Vagina (tissue), 2 donors: ENCODE measurements at regions not wholly inside any gene's neighbourhood (a gene's known extent, or its start where the extent isn't known, plus 50 kb on each side); places are given as distances from the start of the nearest gene placed in this dataset.

Experiments used
- POLR2A ChIP-seq, 2 donors: fragments of 450-650 bp; IDR thresholded peaks; one replicate each; pipeline ENCODE4 v1.6.1; 2017; ENCODE audit warnings: antibody characterized with exemption in 2 of 2, mild to moderate bottlenecking in 2 of 2, moderate library complexity in 2 of 2
- POLR2AphosphoS5 ChIP-seq, 2 donors: sonication (generic); formaldehyde crosslinking; IDR thresholded peaks; one replicate each; pipeline ENCODE4 v1.9.0; 2017; ENCODE audit warnings: antibody characterized with exemption in 2 of 2, mild to moderate bottlenecking in 2 of 2, low read depth in 1 of 2; ENCODE audit not compliant: insufficient read depth in 1 of 2
- TF ChIP-seq, protein P1 (sequence below), 3 experiments: fragments of 450-650 bp in 2 of 3; fragments of 200-600 bp in 1 of 3; sonication (generic) in 1 of 3; IDR thresholded peaks; one replicate each; pipeline ENCODE4 v1.5.1; 2017 to 2019; ENCODE audit warnings: antibody characterized with exemption in 3 of 3, mild to moderate bottlenecking in 2 of 3, moderate library complexity in 2 of 3

DNA sequence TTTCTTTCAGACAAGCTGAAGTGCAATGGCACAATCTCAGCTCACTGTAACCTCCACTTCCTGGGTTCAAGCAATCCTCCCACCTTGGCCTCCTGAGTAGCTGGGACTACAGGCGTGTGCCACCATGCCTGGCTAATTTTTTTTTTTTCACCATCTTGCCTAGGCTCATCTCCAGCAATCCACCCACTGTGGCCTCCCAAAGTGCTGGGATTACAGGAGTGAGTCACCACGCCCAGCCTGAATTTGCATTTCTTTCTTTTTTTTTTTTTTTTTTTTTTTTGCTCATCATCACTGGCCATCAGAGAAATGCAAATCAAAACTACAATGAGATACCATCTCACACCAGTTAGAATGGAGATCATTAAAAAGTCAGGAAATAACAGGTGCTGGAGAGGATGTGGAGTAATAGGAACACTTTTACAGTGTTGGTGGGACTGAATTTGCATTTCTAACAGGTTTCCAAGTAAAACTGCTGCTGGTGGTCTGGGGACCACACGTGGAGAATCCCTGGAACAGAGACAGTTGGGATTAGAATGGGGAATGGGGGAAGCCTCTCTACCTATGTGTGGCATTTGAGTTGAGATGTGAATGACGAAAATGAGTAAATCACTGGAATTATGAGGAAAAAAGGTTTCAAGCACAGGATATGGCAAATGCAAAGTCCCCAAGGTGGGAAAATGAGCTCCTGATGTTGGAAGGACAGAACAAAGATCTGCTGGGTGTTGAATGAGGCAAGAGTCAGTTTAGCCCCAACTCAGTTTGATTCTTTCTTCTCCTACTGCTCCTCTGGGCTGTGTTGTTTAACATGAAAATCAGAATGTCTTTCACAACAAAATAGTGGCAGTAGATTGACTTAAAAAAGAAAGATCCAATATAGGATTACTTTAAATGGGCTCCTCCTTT lies 88.8 kb upstream of the MAP4K4 start:
- TF ChIP-seq POLR2AphosphoS5 (IDR thresholded peaks at IDR 0.05; ENCODE audit: insufficient read depth in 1 of 2, low read depth in 1 of 2) (no peak), POLR2A (IDR thresholded peaks at IDR 0.05) (no peak)
- TF ChIP-seq, protein P1, sequence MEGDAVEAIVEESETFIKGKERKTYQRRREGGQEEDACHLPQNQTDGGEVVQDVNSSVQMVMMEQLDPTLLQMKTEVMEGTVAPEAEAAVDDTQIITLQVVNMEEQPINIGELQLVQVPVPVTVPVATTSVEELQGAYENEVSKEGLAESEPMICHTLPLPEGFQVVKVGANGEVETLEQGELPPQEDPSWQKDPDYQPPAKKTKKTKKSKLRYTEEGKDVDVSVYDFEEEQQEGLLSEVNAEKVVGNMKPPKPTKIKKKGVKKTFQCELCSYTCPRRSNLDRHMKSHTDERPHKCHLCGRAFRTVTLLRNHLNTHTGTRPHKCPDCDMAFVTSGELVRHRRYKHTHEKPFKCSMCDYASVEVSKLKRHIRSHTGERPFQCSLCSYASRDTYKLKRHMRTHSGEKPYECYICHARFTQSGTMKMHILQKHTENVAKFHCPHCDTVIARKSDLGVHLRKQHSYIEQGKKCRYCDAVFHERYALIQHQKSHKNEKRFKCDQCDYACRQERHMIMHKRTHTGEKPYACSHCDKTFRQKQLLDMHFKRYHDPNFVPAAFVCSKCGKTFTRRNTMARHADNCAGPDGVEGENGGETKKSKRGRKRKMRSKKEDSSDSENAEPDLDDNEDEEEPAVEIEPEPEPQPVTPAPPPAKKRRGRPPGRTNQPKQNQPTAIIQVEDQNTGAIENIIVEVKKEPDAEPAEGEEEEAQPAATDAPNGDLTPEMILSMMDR (IDR thresholded peaks at IDR 0.05), result no peak
